Activated T-cell treated with anti-CD3 and anti-CD28 coated beads for 24 hours (primary cell): ENCODE measurements at regions not wholly inside any gene's neighbourhood (a gene's known extent, or its start where the extent isn't known, plus 50 kb on each side); places are given as distances from the start of the nearest gene placed in this dataset.
"Not testable (repeated sequence)": the region's sequence is repeated elsewhere in the genome, so short reads cannot be mapped to it uniquely, and the experiment has no call there.

Experiments
- DNase-seq: peaks from one replicate; pipeline ENCODE4 v3.0.0-alpha.2; 2020; ENCODE audit warnings: low read depth

GRCh38 chr16:26394409-26394808, 672.3 kb upstream of the C16orf82 start:
- DNase-seq = no peak

DNA sequence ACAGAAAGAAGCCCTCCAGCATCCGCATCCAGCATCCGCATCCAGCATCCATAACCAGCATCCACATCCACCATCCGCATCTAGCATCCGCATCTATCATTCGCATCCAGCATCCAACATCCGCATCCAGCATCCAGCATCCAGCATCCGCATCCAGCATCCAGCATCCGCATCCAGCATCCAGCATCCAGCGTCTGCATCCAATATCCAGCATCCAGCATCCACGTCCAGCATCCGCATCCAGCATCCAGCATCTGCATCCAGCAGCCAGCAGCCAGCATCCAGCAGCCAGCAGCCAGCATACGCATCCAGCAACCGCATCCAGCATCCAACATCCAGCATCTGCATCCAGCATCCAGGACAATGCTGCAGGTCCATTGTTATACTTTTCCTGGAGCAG, 671.0 kb upstream of the C16orf82 start:
- no peak for DNase-seq

DNA sequence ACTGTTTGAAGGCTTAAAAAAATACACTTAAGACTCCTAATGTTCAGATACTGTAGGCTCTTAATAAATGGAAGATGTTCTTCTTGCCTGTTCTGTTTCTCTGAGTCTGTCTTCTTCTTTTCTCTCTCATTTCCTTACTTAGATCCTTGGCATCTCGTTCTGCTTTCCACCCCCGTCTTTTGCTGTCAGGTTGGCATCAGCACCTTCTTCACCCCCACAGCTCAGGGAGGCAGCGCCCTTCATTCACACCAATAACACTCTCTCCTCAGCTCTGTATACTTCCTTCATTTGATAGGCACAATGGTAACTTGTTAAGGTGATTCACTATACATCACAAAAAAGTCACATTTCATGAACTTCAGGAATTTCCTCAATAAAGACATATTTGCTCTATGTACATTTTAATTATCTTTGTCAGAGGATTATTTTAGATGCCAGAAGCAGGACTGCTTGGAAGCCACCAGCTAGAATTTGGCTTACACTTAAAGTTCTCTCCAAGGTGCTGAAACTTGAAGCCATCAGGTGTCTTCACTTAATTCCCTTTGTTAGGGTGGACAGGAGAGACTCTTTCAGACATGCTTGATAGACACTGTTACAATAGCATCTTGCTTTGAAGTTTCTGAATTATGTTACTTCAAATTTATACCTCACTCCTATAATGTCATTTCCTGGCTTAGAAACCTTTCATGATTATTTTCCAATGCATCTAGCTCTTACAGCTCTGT, 670.1 kb upstream of the C16orf82 start:
- DNase-seq = no peak

DNA sequence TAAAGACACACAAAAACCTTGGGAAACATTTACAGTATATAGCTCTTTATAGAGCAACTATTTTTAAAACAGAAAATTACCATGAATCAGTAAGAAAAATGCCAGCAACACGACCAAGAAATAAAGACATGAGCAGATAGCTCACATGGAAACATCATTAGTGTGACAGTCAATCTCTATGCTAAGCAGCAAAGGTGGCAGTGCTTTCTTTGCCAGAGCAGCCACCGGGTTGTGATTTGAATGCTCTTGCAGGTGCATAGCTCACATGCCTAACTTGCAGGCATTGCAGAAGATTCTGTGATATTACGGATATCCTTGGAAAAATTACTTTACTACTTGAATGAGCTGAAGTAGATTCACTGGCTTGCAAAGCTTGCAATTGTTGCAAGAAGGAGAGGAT, 652.9 kb upstream of the C16orf82 start:
- no peak for DNase-seq

- not testable (repeated sequence) for DNase-seq
Observed at GRCh38 chr16:26419458-26419857, 647.3 kb upstream of the C16orf82 start.

DNA sequence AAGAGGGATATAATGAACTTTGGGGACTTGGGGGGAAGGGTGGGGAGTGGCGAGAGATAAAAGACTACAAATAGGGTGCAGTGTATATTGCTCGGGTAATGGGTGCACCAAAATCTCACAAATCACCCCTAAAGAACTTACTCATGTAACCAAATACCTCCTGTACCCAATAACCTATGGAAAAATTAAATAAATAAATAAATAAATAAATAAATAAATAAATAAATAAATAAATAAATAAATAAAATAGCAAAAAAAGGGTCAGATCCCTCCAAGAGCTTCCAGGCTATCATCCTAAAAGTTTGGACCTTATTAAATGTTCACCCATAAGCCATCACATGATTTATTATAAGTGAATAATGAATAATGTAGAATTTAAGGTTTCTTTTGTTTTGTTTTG, 636.1 kb upstream of the C16orf82 start:
- DNase-seq = no peak

GRCh38 chr16:26433807-26434206, 632.9 kb upstream of the C16orf82 start:
- DNase-seq = no peak

DNA sequence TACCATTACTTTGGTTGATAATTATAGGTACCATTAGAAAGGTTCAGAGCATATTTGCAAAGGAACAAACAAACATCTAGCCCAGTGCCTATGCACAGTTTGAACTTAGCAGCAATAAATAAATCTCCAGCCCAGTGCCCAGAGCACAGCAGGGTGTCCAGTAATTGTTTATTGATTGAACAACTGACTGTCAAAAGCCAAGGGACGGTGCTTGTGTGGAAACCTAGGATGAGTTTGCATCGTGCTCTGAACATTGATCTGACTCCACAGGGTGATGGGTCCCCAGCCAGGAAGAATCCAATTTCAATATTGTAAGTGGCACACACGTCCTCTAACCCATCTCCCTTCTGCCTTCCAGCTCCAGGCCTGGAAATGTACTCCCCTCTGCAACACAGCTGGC, 625.5 kb upstream of the C16orf82 start:
- no peak for DNase-seq

GRCh38 chr16:26442321-26442720, 624.4 kb upstream of the C16orf82 start:
- DNase-seq = no peak

GRCh38 chr16:26447570-26447969, 619.2 kb upstream of the C16orf82 start:
- DNase-seq = no peak

- no peak for DNase-seq
Observed at GRCh38 chr16:26453215-26453614, 613.5 kb upstream of the C16orf82 start.

GRCh38 chr16:26454102-26454501, 612.6 kb upstream of the C16orf82 start:
- DNase-seq = no peak

GRCh38 chr16:26456074-26456473, 610.7 kb upstream of the C16orf82 start:
- no peak for DNase-seq

DNA sequence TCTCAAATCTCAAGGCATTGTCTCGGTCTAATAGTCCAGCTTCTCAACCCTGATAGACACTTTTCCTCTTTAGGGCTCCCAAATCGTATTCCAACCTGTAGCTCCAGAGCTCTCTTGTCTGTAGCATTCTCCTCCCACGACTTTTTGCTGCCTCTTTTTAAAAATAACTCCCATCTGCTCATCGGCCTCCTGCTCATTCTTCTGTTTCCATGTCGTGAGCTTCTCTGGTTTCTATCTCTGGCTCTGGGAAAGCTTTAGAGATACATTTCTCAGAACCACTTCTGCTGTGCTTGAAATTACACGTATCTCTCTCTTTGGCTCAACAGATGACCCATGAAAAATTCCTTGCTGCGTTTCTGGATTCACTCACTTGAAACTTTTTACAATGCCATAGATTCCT, 609.6 kb upstream of the C16orf82 start:
- no peak for DNase-seq

DNA sequence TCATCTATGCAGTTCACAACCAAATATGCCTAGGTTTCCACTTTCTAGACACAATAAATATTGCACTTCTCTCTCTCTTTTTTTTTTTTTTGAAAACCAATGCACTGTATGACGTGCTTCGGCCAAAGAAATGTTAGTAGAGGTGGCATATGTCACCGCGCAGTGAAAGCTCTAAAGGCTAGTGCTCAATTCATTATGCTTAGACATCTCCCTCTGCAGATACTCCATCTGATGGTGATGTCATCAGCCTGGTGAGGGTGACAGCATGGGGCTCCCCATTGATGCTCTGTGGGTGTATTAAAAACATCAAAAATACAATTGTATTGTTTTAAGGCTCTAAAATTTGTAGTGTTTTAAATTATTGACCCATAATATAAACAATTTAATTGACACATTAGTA, 608.8 kb upstream of the C16orf82 start:
- no peak for DNase-seq

- DNase-seq = no peak
Observed at GRCh38 chr16:26464576-26465266, 602.0 kb upstream of the C16orf82 start.

DNA sequence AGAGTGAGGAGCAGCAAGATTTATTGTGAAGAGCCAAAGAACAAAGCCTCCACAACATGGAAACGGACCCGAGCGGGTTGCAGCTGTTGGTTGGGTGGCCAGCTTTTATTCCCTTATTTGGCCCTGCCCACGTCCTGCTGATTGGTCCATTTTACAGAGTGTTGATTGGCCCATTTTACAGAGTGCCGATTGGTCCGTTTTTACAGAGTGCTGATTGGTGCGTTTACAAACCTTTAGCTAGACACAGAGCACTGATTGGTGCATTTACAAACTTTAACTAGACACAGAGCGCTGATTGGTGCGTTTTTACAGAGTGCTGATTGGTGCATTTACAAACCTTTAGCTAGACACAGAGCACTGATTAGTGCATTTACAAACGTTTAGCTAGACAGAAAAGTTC, 592.3 kb upstream of the C16orf82 start:
- not testable (repeated sequence) for DNase-seq

GRCh38 chr16:26475596-26475995, 591.1 kb upstream of the C16orf82 start:
- no peak for DNase-seq

DNA sequence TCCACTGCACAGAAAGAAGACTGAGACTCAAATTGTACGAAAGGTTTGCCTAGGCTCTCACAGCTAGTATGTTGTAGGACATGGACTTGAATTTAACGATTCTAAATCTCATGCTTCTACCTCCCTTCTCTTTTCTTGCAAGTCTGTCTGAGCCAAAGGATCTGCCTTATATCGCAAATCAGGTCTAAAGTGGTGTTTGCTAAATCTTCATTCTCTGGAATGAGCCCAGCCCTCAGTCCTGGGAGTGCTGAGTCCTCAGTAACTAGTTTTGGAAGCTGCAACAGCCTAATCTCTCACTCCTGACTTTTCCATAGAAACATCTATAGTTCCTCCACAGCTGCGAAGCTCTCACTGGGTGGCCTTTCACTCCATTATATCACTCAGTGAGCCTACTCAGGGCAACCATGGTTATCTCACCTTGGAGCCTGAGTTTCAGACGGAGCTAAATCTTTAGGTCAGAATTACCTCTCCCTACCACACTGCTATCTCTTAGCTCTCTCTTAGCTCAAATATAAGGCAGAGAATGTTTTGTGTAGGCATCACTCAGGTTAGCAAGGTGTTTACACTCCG, 575.5 kb upstream of the C16orf82 start:
- no peak for DNase-seq

GRCh38 chr16:26491962-26492361, 574.8 kb upstream of the C16orf82 start:
- no peak for DNase-seq

- no peak for DNase-seq
Observed at GRCh38 chr16:26493751-26494150, 573.0 kb upstream of the C16orf82 start.

DNA sequence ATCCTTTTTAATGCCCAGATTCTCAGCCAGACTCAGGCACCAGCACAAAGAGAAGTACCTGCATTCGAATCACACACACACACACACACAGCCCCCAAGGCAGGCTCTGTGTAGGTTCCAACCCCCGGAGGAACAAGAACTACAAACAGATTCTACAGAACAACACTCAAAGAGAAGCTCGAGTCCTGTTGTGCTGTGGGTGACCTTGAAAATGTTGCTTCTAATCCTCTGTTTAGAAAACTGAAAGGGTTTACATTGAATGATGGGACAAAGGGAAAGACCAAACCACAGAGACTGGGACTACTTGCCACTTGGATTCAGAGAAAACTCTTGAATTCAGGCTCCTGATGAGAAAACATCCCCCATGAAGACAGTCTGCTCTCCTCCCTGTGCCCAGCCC, 568.8 kb upstream of the C16orf82 start:
- DNase-seq = no peak

DNA sequence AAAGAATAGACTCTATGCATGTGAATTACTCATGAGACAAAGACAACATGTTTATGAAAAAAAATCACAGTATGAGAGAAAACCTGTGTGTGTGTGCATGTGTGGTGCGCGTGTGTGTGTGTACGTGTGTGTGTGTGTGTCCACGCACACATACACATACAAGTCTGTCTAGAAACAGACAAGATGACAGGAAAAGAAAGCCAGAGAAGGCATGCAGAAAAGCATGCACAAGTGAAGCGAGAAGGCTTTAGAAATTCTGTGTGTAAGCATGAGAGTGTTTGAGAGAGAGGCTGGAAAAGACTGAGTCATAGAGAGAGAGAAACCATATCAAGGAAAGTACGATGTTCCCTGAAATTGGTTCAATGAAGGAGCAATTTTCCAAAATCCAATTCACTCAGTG, 566.4 kb upstream of the C16orf82 start:
- no peak for DNase-seq

GRCh38 chr16:26505496-26505895, 561.2 kb upstream of the C16orf82 start:
- DNase-seq = no peak
